HG02885 (cell line): ENCODE measurements at regions not wholly inside any gene's neighbourhood (a gene's known extent, or its start where the extent isn't known, plus 50 kb on each side); places are given as distances from the start of the nearest gene placed in this dataset.

ENCODE experiments used
- ATAC-seq: cut with Tn5 transposase; IDR thresholded peaks from one replicate; pipeline ENCODE4 v1.9.1; 2021; ENCODE audit warnings: mild to moderate bottlenecking; ENCODE audit not compliant: unreplicated experiment, poor library complexity

GRCh38 chr6:40710626-40711330 is 123.6 kb upstream of the LRFN2 start:
- ATAC-seq, result no peak

GRCh38 chr6:40708049-40708448 is 120.9 kb upstream of the LRFN2 start:
- ATAC-seq, result no peak

DNA sequence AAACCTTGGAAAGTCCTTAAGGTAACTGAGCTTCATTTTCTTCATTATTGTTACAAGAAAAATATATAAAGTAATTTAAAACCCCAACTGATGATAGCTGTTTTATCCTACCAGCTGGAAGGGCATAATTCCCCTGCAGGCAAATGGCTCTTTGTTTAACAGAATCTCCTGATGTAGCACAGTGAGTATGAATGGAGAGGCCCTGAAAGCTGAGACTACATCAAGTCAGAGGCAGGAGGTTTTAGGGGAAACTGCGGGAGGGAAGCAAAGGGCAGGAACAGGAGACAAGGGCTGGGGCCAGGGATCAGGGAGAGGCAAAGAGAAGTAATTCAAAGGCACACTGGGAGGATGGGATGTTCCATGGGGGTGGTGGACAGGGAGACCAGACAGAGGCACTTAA is 119.0 kb upstream of the LRFN2 start:
- ATAC-seq, result no peak

DNA sequence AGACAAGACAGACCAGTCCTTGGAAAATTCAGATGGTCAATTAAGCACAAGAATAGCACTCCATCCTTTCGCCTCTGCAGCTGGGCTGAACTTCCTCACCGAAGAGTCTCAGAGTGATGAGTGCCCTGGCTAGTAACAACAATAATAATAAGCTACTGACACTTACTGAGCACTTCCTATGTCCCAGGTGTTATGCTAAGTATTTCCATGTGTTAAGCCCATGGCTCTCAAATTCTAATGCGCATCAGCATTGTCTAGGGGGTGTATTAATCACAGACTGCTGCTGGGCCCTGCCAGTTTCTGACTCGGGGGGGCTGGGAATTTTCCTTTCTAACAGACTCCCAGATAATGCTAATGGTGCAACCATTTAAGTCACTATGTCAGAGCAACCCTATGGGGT is 118.2 kb upstream of the LRFN2 start:
- no peak for ATAC-seq

DNA sequence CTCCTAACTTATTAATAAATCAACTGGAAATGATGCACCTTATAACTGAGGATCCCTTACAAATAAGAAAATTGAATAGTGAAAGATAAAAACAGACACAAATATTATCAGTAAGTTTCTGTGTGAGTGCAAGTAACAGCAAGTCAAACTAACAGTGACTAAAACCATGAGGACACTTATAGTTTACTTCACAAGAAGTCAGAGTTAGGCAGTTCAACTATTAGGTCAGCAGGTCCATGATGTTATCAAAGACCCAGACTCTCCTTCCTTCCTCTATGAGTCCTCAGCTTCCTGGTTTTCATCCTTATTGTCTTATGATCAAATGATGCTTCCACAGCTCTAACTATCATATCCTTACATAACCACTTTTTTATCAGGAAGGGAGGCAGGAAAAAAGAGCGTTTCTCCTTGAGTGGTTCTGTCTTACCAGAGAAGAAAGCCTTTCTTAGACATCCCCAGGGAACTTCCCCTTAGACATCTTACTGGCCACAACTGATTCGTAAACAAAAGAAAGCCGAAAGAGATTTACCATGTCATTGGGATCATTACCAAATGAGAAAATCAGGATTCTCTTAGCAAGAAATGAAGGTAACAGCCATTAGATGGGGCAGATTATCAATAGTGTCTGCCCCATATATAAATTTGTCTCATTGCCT is 114.3 kb upstream of the LRFN2 start:
- ATAC-seq, result no peak

GRCh38 chr6:40700006-40700580 is 112.9 kb upstream of the LRFN2 start:
- ATAC-seq, result no peak

DNA sequence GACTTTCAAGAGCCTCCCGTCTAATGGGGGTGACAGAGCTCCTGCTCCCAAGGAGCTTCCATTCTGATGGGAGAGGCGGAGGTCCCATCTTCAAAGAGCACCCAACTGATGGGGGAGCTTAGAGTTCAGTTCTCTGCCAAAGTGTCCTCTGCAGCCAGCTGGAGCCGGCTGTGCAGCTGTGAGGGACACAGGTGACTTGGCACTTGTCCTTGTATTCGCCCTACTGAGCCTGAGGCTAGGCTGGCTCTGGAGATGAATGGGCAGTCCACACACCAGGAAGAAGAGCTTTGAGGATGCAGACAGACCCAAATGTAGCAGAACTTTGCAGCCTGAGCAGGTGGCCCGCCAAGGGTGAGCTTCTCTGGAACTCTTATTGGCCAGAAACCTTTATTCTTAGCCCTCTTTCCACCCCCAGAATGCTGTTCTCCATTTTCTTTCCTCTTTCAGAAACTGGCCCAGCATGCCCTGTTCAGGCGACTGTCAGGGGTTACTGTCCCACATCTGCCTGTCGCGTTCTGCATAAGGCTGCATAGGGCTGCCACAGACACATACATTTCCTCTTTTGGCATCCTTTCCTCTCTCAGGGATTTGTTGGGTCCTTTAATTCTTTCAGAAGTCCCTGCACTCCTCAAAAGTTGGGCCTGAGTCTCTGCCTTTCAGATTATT is 108.7 kb upstream of the LRFN2 start:
- no peak for ATAC-seq

DNA sequence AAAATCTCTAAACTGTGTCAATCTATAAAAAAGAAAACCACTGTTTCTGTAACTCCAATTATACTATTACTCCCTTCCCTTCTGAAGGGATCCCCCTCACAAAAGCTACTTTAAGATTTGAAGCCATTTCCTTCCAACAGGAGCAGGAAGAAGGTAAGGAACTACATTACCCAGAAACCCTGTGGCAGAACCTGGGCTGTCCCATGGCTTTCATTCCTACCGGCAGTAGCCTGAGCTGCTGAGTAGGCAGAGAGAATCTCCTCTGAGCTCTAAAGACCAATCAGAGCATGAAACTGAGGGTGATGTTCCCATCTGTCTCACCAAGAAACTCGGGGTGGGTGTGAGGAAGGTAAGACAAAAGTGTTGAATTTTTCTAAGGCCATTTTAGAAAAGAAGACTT is 108.0 kb upstream of the LRFN2 start:
- ATAC-seq, result no peak

DNA sequence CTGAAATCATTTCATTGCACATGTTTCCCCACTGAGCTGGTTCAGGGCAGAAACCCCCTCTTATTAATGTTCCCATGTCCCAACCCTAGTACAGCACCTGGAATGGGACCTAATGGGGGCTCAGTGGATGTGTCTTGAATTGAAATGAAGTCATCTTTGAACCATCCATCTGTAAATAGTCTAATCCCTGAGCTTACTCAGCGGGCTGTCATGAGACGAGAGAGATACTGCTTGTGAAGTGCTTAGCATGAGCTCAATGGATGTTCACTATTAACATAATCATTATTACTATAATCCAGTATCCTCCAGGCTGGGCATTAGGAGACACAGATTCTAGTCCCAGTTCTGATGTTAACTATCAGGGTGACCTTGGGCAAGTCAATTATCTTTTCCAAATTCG is 106.6 kb upstream of the LRFN2 start:
- no peak for ATAC-seq

GRCh38 chr6:40692337-40692736 is 105.2 kb upstream of the LRFN2 start:
- no peak for ATAC-seq

DNA sequence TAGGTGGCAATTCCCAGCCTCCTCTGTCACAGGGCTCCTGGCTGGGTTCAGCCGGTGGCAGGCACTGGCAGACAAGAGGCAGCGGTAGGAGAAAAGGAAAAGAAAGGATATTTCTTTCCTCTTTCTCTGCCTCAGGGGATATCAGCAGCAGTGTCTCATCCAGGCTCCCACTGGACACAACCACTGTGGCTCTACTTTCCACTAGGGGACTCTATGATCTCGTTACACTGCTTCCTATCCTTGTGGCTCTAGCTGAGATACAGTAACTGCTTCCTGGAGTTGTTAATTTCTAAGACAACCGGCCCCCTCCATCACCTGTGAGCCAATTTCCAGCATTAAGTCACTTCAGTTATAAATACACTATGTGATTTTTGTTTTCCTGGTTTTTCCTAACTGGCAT is 102.0 kb upstream of the LRFN2 start:
- no peak for ATAC-seq

GRCh38 chr6:40688214-40688761 is 101.1 kb upstream of the LRFN2 start:
- ATAC-seq, result no peak

- ATAC-seq, result no peak
These were observed 98.7 kb upstream of the LRFN2 start for GRCh38 chr6:40685862-40686261.

- ATAC-seq, result no peak
These were observed 94.5 kb upstream of the LRFN2 start for GRCh38 chr6:40681622-40682021.

- no peak for ATAC-seq
These were observed 91.8 kb upstream of the LRFN2 start for GRCh38 chr6:40678941-40679340.

- ATAC-seq, result no peak
These were observed 87.0 kb upstream of the LRFN2 start for GRCh38 chr6:40674170-40674569.

DNA sequence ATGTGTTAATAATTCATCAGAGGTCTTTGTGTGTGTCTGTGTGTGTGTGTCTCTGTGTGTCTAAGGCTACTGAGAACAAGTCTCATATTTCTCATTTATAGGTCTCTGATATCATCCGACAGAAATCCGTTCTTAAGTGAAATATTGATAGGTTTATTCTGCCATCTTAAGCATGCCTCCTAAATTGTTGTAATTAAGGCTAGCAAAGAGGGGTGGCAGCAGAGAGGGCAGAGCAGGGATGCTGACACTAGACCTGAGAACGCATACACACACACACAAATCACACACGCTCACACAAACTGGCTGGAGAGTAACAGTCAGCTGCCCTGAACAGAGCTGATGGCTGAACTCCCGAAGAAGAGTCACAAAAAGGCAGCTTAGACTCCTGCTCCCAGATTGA is 84.9 kb upstream of the LRFN2 start:
- ATAC-seq, result no peak

- no peak for ATAC-seq
These were observed 84.5 kb upstream of the LRFN2 start for GRCh38 chr6:40671694-40672050.

DNA sequence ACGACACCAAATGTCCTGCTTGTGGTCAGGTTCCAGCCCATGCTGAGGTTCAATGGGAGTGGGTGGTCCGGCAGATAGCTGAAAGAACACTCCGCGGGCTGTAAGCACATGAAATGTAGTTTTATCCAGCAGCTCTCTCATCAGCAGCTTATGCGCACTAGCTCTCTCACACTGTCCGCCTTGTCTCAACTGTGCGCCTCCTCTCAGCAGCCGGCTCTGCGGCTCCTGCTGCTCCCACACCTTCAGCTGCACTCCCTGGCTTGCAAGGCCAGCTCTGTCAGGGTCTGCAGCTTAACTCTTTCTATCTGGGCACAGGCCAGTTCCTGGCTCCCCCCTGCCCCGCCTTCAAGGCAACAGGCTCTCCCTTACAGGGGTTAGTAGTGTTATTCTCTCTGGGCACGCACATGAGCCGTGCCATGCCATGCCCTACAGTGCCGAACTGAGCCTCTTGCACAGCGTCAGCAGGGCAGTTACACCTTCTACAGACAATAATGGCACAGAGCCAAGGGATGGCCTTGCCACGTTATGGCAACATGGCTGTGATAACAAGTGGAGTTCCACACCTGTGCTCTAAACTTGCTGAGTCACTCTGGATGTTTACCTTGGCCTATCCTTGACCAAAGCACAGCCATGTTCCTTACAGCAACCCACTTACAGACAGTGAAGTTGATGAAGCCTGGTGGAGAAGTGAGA is 84.0 kb upstream of the LRFN2 start:
- ATAC-seq, result no peak

DNA sequence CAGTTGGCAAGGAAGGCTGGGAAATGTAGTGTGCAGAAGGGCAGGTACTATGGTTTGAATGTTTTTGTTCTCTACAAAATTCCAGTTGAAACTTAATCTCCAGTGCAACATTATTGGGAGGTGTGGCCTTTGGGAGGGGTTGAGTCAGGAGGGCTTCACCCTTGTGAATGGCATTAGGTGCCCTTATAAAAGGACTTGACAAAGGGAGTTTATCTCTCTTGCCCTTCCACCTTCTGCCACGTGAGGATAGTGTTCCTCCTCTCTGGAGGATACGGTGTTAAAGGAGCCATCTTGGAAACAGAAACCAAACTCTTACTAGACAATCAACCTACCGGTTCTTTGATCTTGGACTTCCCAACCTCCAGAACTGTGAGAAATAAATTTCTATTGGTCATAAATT is 82.2 kb upstream of the LRFN2 start:
- no peak for ATAC-seq

DNA sequence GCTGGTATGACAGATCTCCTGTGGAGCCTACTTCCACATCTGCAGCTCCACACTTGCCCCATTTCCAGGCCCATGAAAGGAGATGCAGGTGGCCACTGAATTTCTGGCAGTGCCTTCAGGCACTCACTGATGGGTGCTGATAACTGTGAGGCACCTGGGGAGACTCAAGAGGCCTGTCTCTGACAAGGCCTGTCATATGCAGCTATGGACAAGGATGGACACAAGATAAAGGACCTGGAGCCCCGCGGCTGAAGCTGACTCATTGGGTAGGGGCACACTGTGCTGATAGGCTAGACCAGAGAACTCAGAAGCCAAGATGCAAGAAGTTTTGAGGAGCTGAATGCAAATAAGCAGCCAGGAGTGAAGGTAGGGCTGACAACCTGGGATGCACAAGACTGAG is 81.0 kb upstream of the LRFN2 start:
- no peak for ATAC-seq
